ENCODE measurements at regions not wholly inside any gene's neighbourhood (a gene's known extent, or its start where the extent isn't known, plus 50 kb on each side); places are given as distances from the start of the nearest gene placed in this dataset.

DNA sequence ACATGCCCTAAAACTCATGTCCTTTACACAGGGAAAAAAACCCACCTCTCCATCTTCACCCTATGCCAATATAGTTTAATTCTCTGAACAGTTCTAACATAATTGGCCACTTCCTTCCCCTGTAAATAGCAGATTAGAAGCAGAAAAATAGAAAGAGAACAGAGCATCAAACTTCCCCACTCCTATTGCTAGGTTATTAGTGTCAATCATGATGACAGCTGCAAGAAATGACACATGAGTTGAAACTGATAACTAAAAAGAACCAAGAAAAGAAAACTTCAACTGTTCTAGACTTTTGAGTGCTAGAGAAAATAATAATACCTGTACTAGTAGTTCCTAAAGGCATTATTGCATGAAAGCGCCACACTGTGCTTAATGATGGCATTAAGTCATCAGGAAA lies 284.5 kb upstream of the TRPC5 start:
- no peak for DNase-seq
- Mint-ChIP-seq H3K4me1 (peaks cover 5% of the 10 kb centered on the region), H3K4me3 (no peak overlapping the region), H3K27me3 (ENCODE audit: low read depth, poor library complexity) (peaks cover 3% of the 10 kb centered on the region), H3K27ac (no peak overlapping the region), H3K36me3 (ENCODE audit: low read depth) (no peaks in the 10 kb centered on the region), H3K9me3 (no peaks in the 10 kb centered on the region)
- TF ChIP-seq CTCF (IDR thresholded peaks at IDR 0.05), result no peak

DNA sequence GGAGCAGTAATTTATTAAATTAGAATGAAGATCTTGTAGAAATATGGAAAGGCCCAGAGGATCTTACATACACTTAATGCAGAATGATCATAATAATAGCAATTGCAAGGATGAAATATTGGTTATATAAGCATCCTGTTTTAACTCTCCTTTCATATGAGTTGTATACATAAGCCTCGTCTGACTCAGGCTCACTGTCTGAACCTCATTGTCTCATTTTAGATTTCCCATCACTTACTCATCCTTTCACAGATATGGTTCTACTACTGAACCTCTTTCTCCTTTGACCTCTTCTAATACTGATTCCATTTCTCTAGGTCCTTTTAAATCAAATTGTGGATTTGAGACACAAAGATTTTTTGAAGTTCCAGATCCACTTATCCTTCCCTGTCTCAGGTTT lies 277.3 kb upstream of the TRPC5 start:
- Mint-ChIP-seq H3K27ac (no peak overlapping the region), H3K36me3 (ENCODE audit: low read depth) (no peaks in the 10 kb centered on the region), H3K4me1 (no peaks in the 10 kb centered on the region), H3K9me3 (no peaks in the 10 kb centered on the region), H3K4me3 (no peak overlapping the region), H3K27me3 (ENCODE audit: low read depth, poor library complexity) (peaks cover 3% of the 10 kb centered on the region)
- no peak for TF ChIP-seq CTCF (IDR thresholded peaks at IDR 0.05)
- DNase-seq, result no peak

- Mint-ChIP-seq H3K4me1 (no peaks in the 10 kb centered on the region), H3K27ac (no peak overlapping the region), H3K27me3 (ENCODE audit: low read depth, poor library complexity) (no peaks in the 10 kb centered on the region), H3K36me3 (ENCODE audit: low read depth) (peaks cover 5% of the 10 kb centered on the region), H3K9me3 (peaks cover 15% of the 10 kb centered on the region), H3K4me3 (no peak overlapping the region)
- no peak for DNase-seq
- TF ChIP-seq CTCF (IDR thresholded peaks at IDR 0.05), result no peak
Observed at GRCh38 chrX:112355931-112356330, 273.4 kb upstream of the TRPC5 start.

DNA sequence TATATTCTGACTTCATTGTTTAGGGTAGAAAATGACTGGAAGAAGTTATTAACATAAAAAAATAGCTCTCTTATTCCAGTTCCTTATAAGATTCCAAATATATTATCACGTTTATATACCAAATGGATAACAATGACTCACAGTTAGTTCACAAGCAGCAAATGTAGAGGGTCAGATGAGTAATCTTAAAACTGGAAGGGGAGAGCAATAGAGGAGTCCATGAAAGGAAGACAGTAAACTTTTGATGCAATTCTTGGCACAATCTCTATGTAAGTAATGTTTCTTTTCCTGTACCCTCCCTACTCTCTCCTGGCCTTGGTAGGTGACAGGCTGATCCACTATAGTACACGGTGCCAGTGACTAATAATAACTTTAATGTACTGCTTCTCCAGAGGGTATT lies 259.0 kb upstream of the TRPC5 start:
- no peak for TF ChIP-seq CTCF (IDR thresholded peaks at IDR 0.05)
- no peaks in the 10 kb centered on the region for H3K36me3 Mint-ChIP-seq (ENCODE audit: low read depth)
- H3K4me3 Mint-ChIP-seq, result no peak overlapping the region
- H3K27ac Mint-ChIP-seq, result no peak overlapping the region
- no peaks in the 10 kb centered on the region for H3K4me1 Mint-ChIP-seq
- H3K9me3 Mint-ChIP-seq, result peaks cover 12% of the 10 kb centered on the region
- H3K27me3 Mint-ChIP-seq (ENCODE audit: low read depth, poor library complexity), result no peaks in the 10 kb centered on the region
- no peak for DNase-seq

- TF ChIP-seq CTCF (IDR thresholded peaks at IDR 0.05), result no peak
- Mint-ChIP-seq H3K4me3 (no peak overlapping the region), H3K4me1 (no peaks in the 10 kb centered on the region)
Observed at GRCh38 chrX:112313201-112313600, 230.6 kb upstream of the TRPC5 start.

GRCh38 chrX:112306027-112306426 lies 223.5 kb upstream of the TRPC5 start:
- no peaks in the 10 kb centered on the region for H3K9me3 Mint-ChIP-seq
- DNase-seq, result no peak
- H3K4me3 Mint-ChIP-seq, result no peak overlapping the region
- no peak overlapping the region for H3K27ac Mint-ChIP-seq
- H3K4me1 Mint-ChIP-seq, result no peaks in the 10 kb centered on the region
- H3K36me3 Mint-ChIP-seq (ENCODE audit: low read depth), result no peaks in the 10 kb centered on the region
- H3K27me3 Mint-ChIP-seq (ENCODE audit: low read depth, poor library complexity), result no peaks in the 10 kb centered on the region
- no peak for TF ChIP-seq CTCF (IDR thresholded peaks at IDR 0.05)

More at GRCh38 chrX:112313201-112313600, 230.6 kb upstream of the TRPC5 start:
- no peaks in the 10 kb centered on the region for H3K9me3 Mint-ChIP-seq
- H3K36me3 Mint-ChIP-seq (ENCODE audit: low read depth), result no peaks in the 10 kb centered on the region
- H3K27me3 Mint-ChIP-seq (ENCODE audit: low read depth, poor library complexity), result peaks cover 3% of the 10 kb centered on the region
- H3K27ac Mint-ChIP-seq, result no peak overlapping the region
- no peak for DNase-seq

Data from nephron progenitor cell (in vitro differentiated cells).